Kidney (tissue), 13 donors: ENCODE measurements at regions not wholly inside any gene's neighbourhood (a gene's known extent, or its start where the extent isn't known, plus 50 kb on each side); places are given as distances from the start of the nearest gene placed in this dataset.

Experiments
- DNase-seq, 5 donors: peaks; one replicate each; pipeline ENCODE4 v3.0.0-alpha.2; 2013 to 2020
- FAIRE-seq: peaks from 2 replicates; lab custom pipeline; 2012; peaks lifted over from hg19 to GRCh38; lab: Jason Lieb, UNC
- H3K27ac ChIP-seq, 2 donors: one replicate each; pipeline ENCODE4 v1.7.0; 2013; ENCODE audit warnings: low read depth in 2 of 2, low read length in 2 of 2, inconsistent platforms in 1 of 2
- H3K27me3 ChIP-seq: one replicate; pipeline ENCODE4 v1.7.1; 2013; ENCODE audit warnings: low read length, inconsistent platforms; ENCODE audit not compliant: control insufficient read depth, insufficient read depth
- H3K36me3 ChIP-seq, 3 donors: one replicate each; pipeline versions ENCODE4 v1.7.0 to v1.7.1; 2013; ENCODE audit warnings: low read length in 3 of 3, control low read depth in 1 of 3, inconsistent platforms in 1 of 3; ENCODE audit not compliant: insufficient read depth in 3 of 3, control insufficient read depth in 2 of 3
- H3K4me1 ChIP-seq, 3 donors: one replicate each; pipeline versions ENCODE4 v1.7.0 to v1.7.1; 2013; ENCODE audit warnings: low read length in 3 of 3, inconsistent platforms in 1 of 3, low read depth in 1 of 3; ENCODE audit not compliant: control insufficient read depth in 2 of 3, insufficient read depth in 2 of 3
- H3K4me3 ChIP-seq, 3 donors: one replicate each; pipeline versions ENCODE4 v1.7.0 to v1.8.1; 2013; ENCODE audit warnings: low read length in 3 of 3, control low read depth in 1 of 3, inconsistent platforms in 1 of 3
- H3K9ac ChIP-seq, 3 donors: one replicate each; pipeline versions ENCODE4 v1.7.0 to v1.7.1; 2013; ENCODE audit warnings: low read length in 3 of 3, control low read depth in 1 of 3, inconsistent platforms in 1 of 3
- H3K9me3 ChIP-seq, 3 donors: one replicate each; pipeline versions ENCODE4 v1.7.0 to v1.7.1; 2013; ENCODE audit warnings: low read length in 3 of 3, control low read depth in 1 of 3, inconsistent platforms in 1 of 3; ENCODE audit not compliant: control insufficient read depth in 2 of 3, insufficient read depth in 1 of 3
- CTCF ChIP-seq: IDR thresholded peaks from 3 replicates; pipeline ENCODE4 v1.5.1; 2012; ENCODE audit warnings: mild to moderate bottlenecking, moderate library complexity, borderline replicate concordance; ENCODE audit not compliant: insufficient read depth; ENCODE audit errors: extremely low read depth
- intact Hi-C: fragments of 100-400 bp; cut with DNase I; formaldehyde crosslinking; loops from one replicate; pipeline ENCODE4 v1.11.1; 2022
- donor health status: control.
- donor health status: control.
- donor health status: control.
- donor health status: control.
- donor health status: control.
- donor health status: DM: yes; HTN: yes; CAD: no.
- donor health status: Normal renal cell carcinoma (clear cell type).

- DNase-seq (no peak), FAIRE-seq (no peak)
- Histone ChIP-seq H3K4me1 (no peaks in the 10 kb centered on the region), H3K4me3 (no peak overlapping the region), H3K36me3 (no peaks in the 10 kb centered on the region), H3K27me3 (no peaks in the 10 kb centered on the region), H3K27ac (no peak overlapping the region), H3K9me3 (no peaks in the 10 kb centered on the region), H3K9ac (no peak overlapping the region)
- intact Hi-C loops: no loop called here
- no peak for TF ChIP-seq CTCF
Observed at GRCh38 chr9:31605164-31605563, 779.3 kb upstream of the ACO1 start.

- no peak for DNase-seq
- no peaks in the 10 kb centered on the region for H3K4me1 ChIP-seq
- H3K4me3 ChIP-seq: no peak overlapping the region
- H3K9me3 ChIP-seq: no peaks in the 10 kb centered on the region
- no peaks in the 10 kb centered on the region for H3K27me3 ChIP-seq
- intact Hi-C loops: no loop called here
- TF ChIP-seq CTCF: no peak
- H3K27ac ChIP-seq: no peak overlapping the region
- H3K36me3 ChIP-seq: no peaks in the 10 kb centered on the region
- no peak for FAIRE-seq
- H3K9ac ChIP-seq: no peak overlapping the region
Observed at GRCh38 chr9:31606678-31607077, 777.8 kb upstream of the ACO1 start.

GRCh38 chr9:31608416-31608815 lies 776.0 kb upstream of the ACO1 start:
- Histone ChIP-seq H3K4me1 (no peaks in the 10 kb centered on the region), H3K9ac (no peak overlapping the region), H3K36me3 (no peaks in the 10 kb centered on the region), H3K27ac (no peak overlapping the region), H3K9me3 (no peaks in the 10 kb centered on the region), H3K4me3 (no peak overlapping the region), H3K27me3 (no peaks in the 10 kb centered on the region)
- intact Hi-C loops: no loop called here
- DNase-seq (no peak), FAIRE-seq (no peak)
- TF ChIP-seq CTCF: no peak

GRCh38 chr9:31608881-31609280 lies 775.6 kb upstream of the ACO1 start:
- H3K27ac ChIP-seq: no peak overlapping the region
- FAIRE-seq: no peak
- intact Hi-C loops: no loop called here

More at GRCh38 chr9:31608881-31609280, 775.6 kb upstream of the ACO1 start:
- TF ChIP-seq CTCF: no peak
- Histone ChIP-seq H3K4me3 (no peak overlapping the region), H3K9ac (no peak overlapping the region), H3K27me3 (no peaks in the 10 kb centered on the region), H3K36me3 (no peaks in the 10 kb centered on the region), H3K4me1 (no peaks in the 10 kb centered on the region), H3K9me3 (no peaks in the 10 kb centered on the region)
- DNase-seq: no peak
